Liver (tissue), 8 donors: ENCODE measurements at regions not wholly inside any gene's neighbourhood (a gene's known extent, or its start where the extent isn't known, plus 50 kb on each side); places are given as distances from the start of the nearest gene placed in this dataset.

Source experiments
- DNase-seq: peaks from one replicate; pipeline ENCODE4 v3.0.0-alpha.2; 2017; ENCODE audit warnings: low spot score
- H3K27ac ChIP-seq, 2 donors: one replicate each; pipeline ENCODE4 v1.7.0; 2013; ENCODE audit warnings: inconsistent platforms in 2 of 2, low read length in 2 of 2, control low read depth in 1 of 2, low read depth in 1 of 2, mild to moderate bottlenecking in 1 of 2
- H3K27me3 ChIP-seq, 4 donors: one replicate each; pipeline versions ENCODE4 v1.6.1 to v1.7.0; 2013; ENCODE audit warnings: low read length in 3 of 4, inconsistent platforms in 1 of 4, mild to moderate bottlenecking in 1 of 4, moderate library complexity in 1 of 4; ENCODE audit not compliant: control insufficient read depth in 4 of 4, insufficient read depth in 4 of 4
- H3K36me3 ChIP-seq, 4 donors: one replicate each; pipeline versions ENCODE4 v1.6.1 to v1.7.0; 2013; ENCODE audit warnings: low read length in 3 of 4, mild to moderate bottlenecking in 3 of 4, low read depth in 1 of 4, moderate library complexity in 1 of 4; ENCODE audit not compliant: control insufficient read depth in 4 of 4, insufficient read depth in 3 of 4
- H3K4me1 ChIP-seq, 4 donors: one replicate each; pipeline versions ENCODE4 v1.6.1 to v1.7.0; 2013; ENCODE audit warnings: low read length in 3 of 4, mild to moderate bottlenecking in 3 of 4, moderate library complexity in 1 of 4; ENCODE audit not compliant: control insufficient read depth in 4 of 4, insufficient read depth in 4 of 4
- H3K4me3 ChIP-seq, 3 donors: one replicate each; pipeline versions ENCODE4 v1.6.1 to v1.7.0; 2013; ENCODE audit warnings: low read length in 3 of 3, control low read depth in 1 of 3, low read depth in 1 of 3, mild to moderate bottlenecking in 1 of 3
- H3K9ac ChIP-seq, 2 donors: one replicate each; pipeline ENCODE4 v1.7.0; 2013; ENCODE audit warnings: low read length in 2 of 2, mild to moderate bottlenecking in 2 of 2, moderate library complexity in 2 of 2, control low read depth in 1 of 2, low read depth in 1 of 2
- H3K9me3 ChIP-seq, 4 donors: one replicate each; pipeline versions ENCODE4 v1.6.1 to v1.7.0; 2013; ENCODE audit warnings: low read length in 3 of 4; ENCODE audit not compliant: control insufficient read depth in 4 of 4
- ATF3 ChIP-seq: IDR thresholded peaks from 2 replicates; pipeline ENCODE4 v1.6.1; 2016; ENCODE audit warnings: antibody characterized with exemption
- EGR1 ChIP-seq, 2 donors: IDR thresholded peaks; 2 replicates each; pipeline ENCODE4 v1.6.1; 2016 to 2018; ENCODE audit warnings: antibody characterized with exemption in 2 of 2, low read depth in 2 of 2
- FOXA1 ChIP-seq: IDR thresholded peaks from 2 replicates; pipeline ENCODE4 v1.6.1; 2016; ENCODE audit warnings: antibody characterized with exemption
- FOXA2 ChIP-seq: IDR thresholded peaks from 2 replicates; pipeline ENCODE4 v1.6.1; 2016; ENCODE audit warnings: antibody characterized with exemption
- GABPA ChIP-seq, 2 donors: IDR thresholded peaks in 1 of 2; conservative IDR thresholded peaks in 1 of 2; 2 replicates each; pipeline ENCODE4 v1.6.1; 2016; ENCODE audit warnings: antibody characterized with exemption in 2 of 2, mild to moderate bottlenecking in 1 of 2, moderate library complexity in 1 of 2
- HNF4A ChIP-seq, 2 donors: conservative IDR thresholded peaks; 2 replicates each; pipeline ENCODE4 v1.6.1; 2016; ENCODE audit warnings: antibody characterized with exemption in 2 of 2, mild to moderate bottlenecking in 2 of 2
- HNF4G ChIP-seq: IDR thresholded peaks from 2 replicates; pipeline ENCODE4 v1.6.1; 2016; ENCODE audit warnings: antibody characterized with exemption
- JUND ChIP-seq, 2 donors: IDR thresholded peaks; 2 replicates each; pipeline ENCODE4 v1.6.1; 2016; ENCODE audit warnings: antibody characterized with exemption in 2 of 2
- NR2F2 ChIP-seq: IDR thresholded peaks from 2 replicates; pipeline ENCODE4 v1.6.1; 2016; ENCODE audit warnings: antibody characterized with exemption
- RAD21 ChIP-seq, 2 donors: IDR thresholded peaks; 2 replicates each; pipeline ENCODE4 v1.6.1; 2016; ENCODE audit warnings: antibody characterized with exemption in 2 of 2, mild to moderate bottlenecking in 2 of 2
- REST ChIP-seq: IDR thresholded peaks from 2 replicates; pipeline ENCODE4 v1.6.1; 2016; ENCODE audit warnings: antibody characterized with exemption, mild to moderate bottlenecking
- SP1 ChIP-seq: IDR thresholded peaks from 2 replicates; pipeline ENCODE4 v1.6.1; 2018; ENCODE audit warnings: antibody characterized with exemption, mild to moderate bottlenecking
- TAF1 ChIP-seq: conservative IDR thresholded peaks from 2 replicates; pipeline ENCODE4 v1.6.1; 2016; ENCODE audit warnings: antibody characterized with exemption, mild to moderate bottlenecking
- YY1 ChIP-seq: IDR thresholded peaks from 2 replicates; pipeline ENCODE4 v1.6.1; 2016; ENCODE audit warnings: antibody characterized with exemption, mild to moderate bottlenecking
- WGBS: extraction: QIAGEN DNeasy Blood & Tissue Kit; methylation state at CpG from one replicate; pipeline ENCODE4 v1.1.7; 2013; 5-methylcytosine and 5-hydroxymethylcytosine counted together
- TF ChIP-seq, protein P1 (sequence below): IDR thresholded peaks from 2 replicates; pipeline ENCODE4 v1.6.1; 2016; ENCODE audit warnings: antibody characterized with exemption
- TF ChIP-seq, protein P2 (sequence below): fragments of 150-350 bp; IDR thresholded peaks from 2 replicates; pipeline ENCODE4 v1.5.1; 2017; ENCODE audit warnings: improper control_type of control experiment, low read depth, low read length; ENCODE audit not compliant: missing input control
- donor health status: healthy.
- donor health status: healthy.
- donor health status: healthy.
- donor health status: healthy.
- donor health status: healthy.

GRCh38 chrX:22746081-22746480 is 253.7 kb upstream of the DDX53 start:
- no peak for DNase-seq
- no peaks in the 10 kb centered on the region for H3K4me1 ChIP-seq
- no peaks in the 10 kb centered on the region for H3K36me3 ChIP-seq
- peaks cover 0 to 3% (median 0%) of the 10 kb centered on the region in 4 donors for H3K27me3 ChIP-seq
- no peak overlapping the region for H3K9ac ChIP-seq
- 89% methylated on average over 4 of the region's 4 CpGs for WGBS
- H3K4me3 ChIP-seq = no peak overlapping the region
- H3K27ac ChIP-seq = no peak overlapping the region
- H3K9me3 ChIP-seq = no peaks in the 10 kb centered on the region
- TF ChIP-seq, protein P1, sequence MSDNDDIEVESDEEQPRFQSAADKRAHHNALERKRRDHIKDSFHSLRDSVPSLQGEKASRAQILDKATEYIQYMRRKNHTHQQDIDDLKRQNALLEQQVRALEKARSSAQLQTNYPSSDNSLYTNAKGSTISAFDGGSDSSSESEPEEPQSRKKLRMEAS = no peak
- TF ChIP-seq NR2F2 (no peak), RAD21 (IDR thresholded peaks at IDR 0.05) (no peak), FOXA1 (no peak), TAF1 (no peak)

DNA sequence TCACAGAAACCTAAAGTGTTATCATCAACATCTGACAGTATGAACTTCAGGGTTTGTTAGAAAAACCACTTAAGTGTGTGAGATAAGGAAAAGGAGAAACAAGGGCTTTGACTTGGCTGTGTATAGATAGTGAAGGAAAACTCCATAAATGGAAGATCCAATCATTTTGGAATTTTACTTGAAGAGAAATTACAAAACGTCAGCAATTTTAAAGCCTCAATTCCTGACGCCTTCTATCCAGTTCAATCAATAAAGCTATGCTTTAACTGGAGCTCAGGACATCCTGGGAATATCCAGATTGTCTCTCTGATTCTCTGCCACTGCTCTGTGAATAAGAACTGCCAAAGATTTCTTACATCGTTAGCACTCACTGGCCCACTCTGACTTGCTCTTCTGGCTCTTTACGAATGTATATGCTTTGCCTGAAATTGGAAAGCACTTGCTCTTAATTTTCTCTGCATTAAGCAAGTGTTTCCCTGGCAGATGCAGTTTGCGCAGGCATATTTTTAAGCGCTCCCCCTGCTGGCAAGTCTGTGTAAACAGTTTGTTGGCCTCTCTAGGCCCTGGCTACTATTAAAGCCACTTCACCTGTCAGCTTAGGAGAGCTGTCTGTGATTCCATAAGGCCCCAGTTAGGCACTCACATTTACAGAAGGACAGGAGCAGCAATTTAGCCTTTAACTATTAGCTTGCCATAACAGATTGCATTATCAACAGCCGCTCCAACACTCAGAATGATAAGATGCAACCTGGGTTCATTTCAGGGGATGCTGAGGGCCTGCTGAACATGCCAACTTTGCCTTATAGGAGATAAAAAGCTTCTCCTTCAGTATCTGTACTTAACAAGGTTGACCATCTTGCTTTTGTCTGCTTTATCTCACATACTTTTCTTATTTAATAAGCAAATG is 251.4 kb upstream of the DDX53 start:
- 17% methylated on average over 7 of the region's 7 CpGs for WGBS
- Histone ChIP-seq H3K36me3 (no peaks in the 10 kb centered on the region), H3K4me3 (no peak overlapping the region), H3K27me3 (peaks cover 0 to 3% (median 0%) of the 10 kb centered on the region in 4 donors), H3K9me3 (no peaks in the 10 kb centered on the region), H3K27ac (no peak overlapping the region), H3K4me1 (no peaks in the 10 kb centered on the region), H3K9ac (no peak overlapping the region)
- TF ChIP-seq JUND (IDR thresholded peaks at IDR 0.05) = no peak
- no peak for TF ChIP-seq SP1
- no peak for TF ChIP-seq YY1
- TF ChIP-seq, protein P2, sequence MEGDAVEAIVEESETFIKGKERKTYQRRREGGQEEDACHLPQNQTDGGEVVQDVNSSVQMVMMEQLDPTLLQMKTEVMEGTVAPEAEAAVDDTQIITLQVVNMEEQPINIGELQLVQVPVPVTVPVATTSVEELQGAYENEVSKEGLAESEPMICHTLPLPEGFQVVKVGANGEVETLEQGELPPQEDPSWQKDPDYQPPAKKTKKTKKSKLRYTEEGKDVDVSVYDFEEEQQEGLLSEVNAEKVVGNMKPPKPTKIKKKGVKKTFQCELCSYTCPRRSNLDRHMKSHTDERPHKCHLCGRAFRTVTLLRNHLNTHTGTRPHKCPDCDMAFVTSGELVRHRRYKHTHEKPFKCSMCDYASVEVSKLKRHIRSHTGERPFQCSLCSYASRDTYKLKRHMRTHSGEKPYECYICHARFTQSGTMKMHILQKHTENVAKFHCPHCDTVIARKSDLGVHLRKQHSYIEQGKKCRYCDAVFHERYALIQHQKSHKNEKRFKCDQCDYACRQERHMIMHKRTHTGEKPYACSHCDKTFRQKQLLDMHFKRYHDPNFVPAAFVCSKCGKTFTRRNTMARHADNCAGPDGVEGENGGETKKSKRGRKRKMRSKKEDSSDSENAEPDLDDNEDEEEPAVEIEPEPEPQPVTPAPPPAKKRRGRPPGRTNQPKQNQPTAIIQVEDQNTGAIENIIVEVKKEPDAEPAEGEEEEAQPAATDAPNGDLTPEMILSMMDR = peak; percentile 60
- peak; percentile 58 to 74 for TF ChIP-seq RAD21 (IDR thresholded peaks at IDR 0.05)
- peak; percentile 37 for DNase-seq

GRCh38 chrX:22758807-22759481 is 240.8 kb upstream of the DDX53 start:
- H3K27ac ChIP-seq = no peak overlapping the region
- no peak for DNase-seq
- no peak overlapping the region for H3K9ac ChIP-seq
- no peaks in the 10 kb centered on the region for H3K4me1 ChIP-seq
- H3K4me3 ChIP-seq = no peak overlapping the region
- H3K9me3 ChIP-seq = no peaks in the 10 kb centered on the region
- H3K36me3 ChIP-seq = no peaks in the 10 kb centered on the region
- 84% methylated on average over 6 of the region's 6 CpGs for WGBS
- no peaks in the 10 kb centered on the region for H3K27me3 ChIP-seq
- no peak for TF ChIP-seq NR2F2
- no peak for TF ChIP-seq HNF4G
- TF ChIP-seq FOXA1 = no peak
- TF ChIP-seq EGR1 (IDR thresholded peaks at IDR 0.05; ENCODE audit: low read depth in 2 of 2) = no peak
- no peak for TF ChIP-seq HNF4A (conservative IDR thresholded peaks at IDR 0.05)
- TF ChIP-seq TAF1 = no peak
- no peak for TF ChIP-seq JUND (IDR thresholded peaks at IDR 0.05)
- no peak for TF ChIP-seq FOXA2
- TF ChIP-seq YY1 = no peak
- TF ChIP-seq GABPA (IDR thresholded peaks at IDR 0.05 in 1 of 2, conservative IDR thresholded peaks at IDR 0.05 in 1 of 2) = no peak
- TF ChIP-seq, protein P2 = no peak
- TF ChIP-seq ATF3 = no peak
- TF ChIP-seq SP1 = no peak
- no peak for TF ChIP-seq REST
- TF ChIP-seq, protein P1 = no peak
